ENCODE measurements at regions not wholly inside any gene's neighbourhood (a gene's known extent, or its start where the extent isn't known, plus 50 kb on each side); places are given as distances from the start of the nearest gene placed in this dataset.

GRCh38 chr12:125873016-125873415, 807.8 kb downstream of the AACS start:
- FAIRE-seq = no peak
- Histone ChIP-seq H3K36me3 (ENCODE audit: control insufficient read depth in 2 of 2, insufficient read depth in 2 of 2, low read length in 1 of 2) (no peaks in the 10 kb centered on the region), H2AFZ (ENCODE audit: control insufficient read depth, low read depth, low read length) (no peak overlapping the region), H3K4me1 (ENCODE audit: control insufficient read depth, insufficient read depth, low read length) (no peaks in the 10 kb centered on the region), H3K9ac (ENCODE audit: control insufficient read depth, insufficient read depth, low read length) (no peak overlapping the region), H3K4me2 (ENCODE audit: control insufficient read depth, insufficient read depth) (no peak overlapping the region), H3K27me3 (replicated peaks in 1 of 2; ENCODE audit: control insufficient read depth in 2 of 2, insufficient read depth in 2 of 2, low read length in 1 of 2) (no peaks in the 10 kb centered on the region), H3K79me2 (ENCODE audit: control insufficient read depth, insufficient read depth, low read length) (no peaks in the 10 kb centered on the region), H3K27ac (ENCODE audit: control insufficient read depth, insufficient read depth) (no peak overlapping the region), H3K9me3 (replicated peaks; ENCODE audit: control insufficient read depth, insufficient read depth, low read length) (no peaks in the 10 kb centered on the region), H4K20me1 (ENCODE audit: control insufficient read depth, insufficient read depth) (no peaks in the 10 kb centered on the region), H3K4me3 (no peak overlapping the region)
- no peak for ATAC-seq
- DNase-seq (ENCODE audit: low read depth, low spot score) = no peak
- ChIA-PET SMC1A (ENCODE audit: uncharacterized antibody, unreplicated experiment) (no interaction called here), RAD21 (ENCODE audit: unreplicated experiment) (no interaction called here), CTCF (no interaction called here), POLR2A (no interaction called here)
- no TSS peak for BruUV-seq (replicated peaks)
- in situ Hi-C loops (cut with MboI) (no loop called here), intact Hi-C loops (cut with micrococcal nuclease; ENCODE audit: unreplicated experiment) (no loop called here)
- 17% methylated on average over 5 of the region's 5 CpGs for WGBS (ENCODE audit: insufficient coverage, insufficient replicate concordance, low lambda C conversion rate, missing lambda C conversion rate)
- TF ChIP-seq, protein P1, sequence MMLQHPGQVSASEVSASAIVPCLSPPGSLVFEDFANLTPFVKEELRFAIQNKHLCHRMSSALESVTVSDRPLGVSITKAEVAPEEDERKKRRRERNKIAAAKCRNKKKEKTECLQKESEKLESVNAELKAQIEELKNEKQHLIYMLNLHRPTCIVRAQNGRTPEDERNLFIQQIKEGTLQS (IDR thresholded peaks at IDR 0.05; ENCODE audit: borderline replicate concordance, extremely low read depth, low read depth, low read length) = no peak
- no peak for TF ChIP-seq GABPA (IDR thresholded peaks at IDR 0.05; ENCODE audit: low read depth)
- TF ChIP-seq MYB (IDR thresholded peaks at IDR 0.05; ENCODE audit: borderline replicate concordance, low read depth, low read length) = no peak

- no peaks in the 10 kb centered on the region for H3K79me2 ChIP-seq (ENCODE audit: control insufficient read depth, insufficient read depth, low read length)
- no TSS peak for BruUV-seq (replicated peaks)
- ChIA-PET SMC1A (ENCODE audit: uncharacterized antibody, unreplicated experiment) (no interaction called here), CTCF (no interaction called here), RAD21 (ENCODE audit: unreplicated experiment) (no interaction called here), POLR2A (no interaction called here)
- H3K27me3 ChIP-seq (replicated peaks in 1 of 2; ENCODE audit: control insufficient read depth in 2 of 2, insufficient read depth in 2 of 2, low read length in 1 of 2) = no peaks in the 10 kb centered on the region
- no peak overlapping the region for H3K4me3 ChIP-seq
- no peak overlapping the region for H2AFZ ChIP-seq (ENCODE audit: control insufficient read depth, low read depth, low read length)
- no peaks in the 10 kb centered on the region for H3K4me1 ChIP-seq (ENCODE audit: control insufficient read depth, insufficient read depth, low read length)
- DNase-seq (ENCODE audit: low read depth, low spot score) (no peak), FAIRE-seq (no peak), ATAC-seq (no peak)
- WGBS (ENCODE audit: insufficient coverage, insufficient replicate concordance, low lambda C conversion rate, missing lambda C conversion rate) = 0% methylated on average over 4 of the region's 4 CpGs
- no peaks in the 10 kb centered on the region for H3K9me3 ChIP-seq (replicated peaks; ENCODE audit: control insufficient read depth, insufficient read depth, low read length)
- no peak overlapping the region for H3K9ac ChIP-seq (ENCODE audit: control insufficient read depth, insufficient read depth, low read length)
- H3K27ac ChIP-seq (ENCODE audit: control insufficient read depth, insufficient read depth) = no peak overlapping the region
- intact Hi-C loops (cut with micrococcal nuclease; ENCODE audit: unreplicated experiment) (no loop called here), in situ Hi-C loops (cut with MboI) (no loop called here)
- H3K4me2 ChIP-seq (ENCODE audit: control insufficient read depth, insufficient read depth) = no peak overlapping the region
- H4K20me1 ChIP-seq (ENCODE audit: control insufficient read depth, insufficient read depth) = no peaks in the 10 kb centered on the region
- no peaks in the 10 kb centered on the region for H3K36me3 ChIP-seq (ENCODE audit: control insufficient read depth in 2 of 2, insufficient read depth in 2 of 2, low read length in 1 of 2)
- no peak for TF ChIP-seq MEF2A (IDR thresholded peaks at IDR 0.05; ENCODE audit: insufficient read depth, low read depth, low read length)
- TF ChIP-seq, protein P2, sequence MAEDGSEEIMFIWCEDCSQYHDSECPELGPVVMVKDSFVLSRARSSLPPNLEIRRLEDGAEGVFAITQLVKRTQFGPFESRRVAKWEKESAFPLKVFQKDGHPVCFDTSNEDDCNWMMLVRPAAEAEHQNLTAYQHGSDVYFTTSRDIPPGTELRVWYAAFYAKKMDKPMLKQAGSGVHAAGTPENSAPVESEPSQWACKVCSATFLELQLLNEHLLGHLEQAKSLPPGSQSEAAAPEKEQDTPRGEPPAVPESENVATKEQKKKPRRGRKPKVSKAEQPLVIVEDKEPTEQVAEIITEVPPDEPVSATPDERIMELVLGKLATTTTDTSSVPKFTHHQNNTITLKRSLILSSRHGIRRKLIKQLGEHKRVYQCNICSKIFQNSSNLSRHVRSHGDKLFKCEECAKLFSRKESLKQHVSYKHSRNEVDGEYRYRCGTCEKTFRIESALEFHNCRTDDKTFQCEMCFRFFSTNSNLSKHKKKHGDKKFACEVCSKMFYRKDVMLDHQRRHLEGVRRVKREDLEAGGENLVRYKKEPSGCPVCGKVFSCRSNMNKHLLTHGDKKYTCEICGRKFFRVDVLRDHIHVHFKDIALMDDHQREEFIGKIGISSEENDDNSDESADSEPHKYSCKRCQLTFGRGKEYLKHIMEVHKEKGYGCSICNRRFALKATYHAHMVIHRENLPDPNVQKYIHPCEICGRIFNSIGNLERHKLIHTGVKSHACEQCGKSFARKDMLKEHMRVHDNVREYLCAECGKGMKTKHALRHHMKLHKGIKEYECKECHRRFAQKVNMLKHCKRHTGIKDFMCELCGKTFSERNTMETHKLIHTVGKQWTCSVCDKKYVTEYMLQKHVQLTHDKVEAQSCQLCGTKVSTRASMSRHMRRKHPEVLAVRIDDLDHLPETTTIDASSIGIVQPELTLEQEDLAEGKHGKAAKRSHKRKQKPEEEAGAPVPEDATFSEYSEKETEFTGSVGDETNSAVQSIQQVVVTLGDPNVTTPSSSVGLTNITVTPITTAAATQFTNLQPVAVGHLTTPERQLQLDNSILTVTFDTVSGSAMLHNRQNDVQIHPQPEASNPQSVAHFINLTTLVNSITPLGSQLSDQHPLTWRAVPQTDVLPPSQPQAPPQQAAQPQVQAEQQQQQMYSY (CRISPR knock-in tag; IDR thresholded peaks at IDR 0.05) = no peak
- TF ChIP-seq, protein P3, sequence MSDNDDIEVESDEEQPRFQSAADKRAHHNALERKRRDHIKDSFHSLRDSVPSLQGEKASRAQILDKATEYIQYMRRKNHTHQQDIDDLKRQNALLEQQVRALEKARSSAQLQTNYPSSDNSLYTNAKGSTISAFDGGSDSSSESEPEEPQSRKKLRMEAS (IDR thresholded peaks at IDR 0.05; ENCODE audit: low read depth, low read length) = no peak
- TF ChIP-seq SMAD1 (IDR thresholded peaks at IDR 0.05; ENCODE audit: low read depth, partially characterized antibody) = no peak
- no peak for TF ChIP-seq SRF (IDR thresholded peaks at IDR 0.05; ENCODE audit: low read depth in 2 of 2, low read length in 2 of 2)
- TF ChIP-seq, protein P4, sequence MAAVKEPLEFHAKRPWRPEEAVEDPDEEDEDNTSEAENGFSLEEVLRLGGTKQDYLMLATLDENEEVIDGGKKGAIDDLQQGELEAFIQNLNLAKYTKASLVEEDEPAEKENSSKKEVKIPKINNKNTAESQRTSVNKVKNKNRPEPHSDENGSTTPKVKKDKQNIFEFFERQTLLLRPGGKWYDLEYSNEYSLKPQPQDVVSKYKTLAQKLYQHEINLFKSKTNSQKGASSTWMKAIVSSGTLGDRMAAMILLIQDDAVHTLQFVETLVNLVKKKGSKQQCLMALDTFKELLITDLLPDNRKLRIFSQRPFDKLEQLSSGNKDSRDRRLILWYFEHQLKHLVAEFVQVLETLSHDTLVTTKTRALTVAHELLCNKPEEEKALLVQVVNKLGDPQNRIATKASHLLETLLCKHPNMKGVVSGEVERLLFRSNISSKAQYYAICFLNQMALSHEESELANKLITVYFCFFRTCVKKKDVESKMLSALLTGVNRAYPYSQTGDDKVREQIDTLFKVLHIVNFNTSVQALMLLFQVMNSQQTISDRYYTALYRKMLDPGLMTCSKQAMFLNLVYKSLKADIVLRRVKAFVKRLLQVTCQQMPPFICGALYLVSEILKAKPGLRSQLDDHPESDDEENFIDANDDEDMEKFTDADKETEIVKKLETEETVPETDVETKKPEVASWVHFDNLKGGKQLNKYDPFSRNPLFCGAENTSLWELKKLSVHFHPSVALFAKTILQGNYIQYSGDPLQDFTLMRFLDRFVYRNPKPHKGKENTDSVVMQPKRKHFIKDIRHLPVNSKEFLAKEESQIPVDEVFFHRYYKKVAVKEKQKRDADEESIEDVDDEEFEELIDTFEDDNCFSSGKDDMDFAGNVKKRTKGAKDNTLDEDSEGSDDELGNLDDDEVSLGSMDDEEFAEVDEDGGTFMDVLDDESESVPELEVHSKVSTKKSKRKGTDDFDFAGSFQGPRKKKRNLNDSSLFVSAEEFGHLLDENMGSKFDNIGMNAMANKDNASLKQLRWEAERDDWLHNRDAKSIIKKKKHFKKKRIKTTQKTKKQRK (IDR thresholded peaks at IDR 0.05; ENCODE audit: low read depth, low read length) = no peak
- no peak for TF ChIP-seq NFYB (IDR thresholded peaks at IDR 0.05; ENCODE audit: insufficient read depth, low read depth, low read length)
Observed at GRCh38 chr12:125878483-125878882, 813.2 kb downstream of the AACS start.
